Adrenal gland (tissue), 2 donors: ENCODE measurements at regions not wholly inside any gene's neighbourhood (a gene's known extent, or its start where the extent isn't known, plus 50 kb on each side); places are given as distances from the start of the nearest gene placed in this dataset.

Experiments
- small RNA-seq, 2 donors: library from RNA; depleted of rRNA; stranded (forward); fragments of <200 nt; gene quantifications; one replicate each; pipeline ENCODE3, GENCODE V24; 2016

Small RNA genes in the stretch of these regions (small RNA-seq; reads per million reads assigned to genes)
- gene RF00017 = 0 reads per million in 2 donors
